ENCODE measurements at regions not wholly inside any gene's neighbourhood (a gene's known extent, or its start where the extent isn't known, plus 50 kb on each side); places are given as distances from the start of the nearest gene placed in this dataset.
A peak's percentile ranks its signal among the peaks of the same experiment; 100 is the strongest.

DNA sequence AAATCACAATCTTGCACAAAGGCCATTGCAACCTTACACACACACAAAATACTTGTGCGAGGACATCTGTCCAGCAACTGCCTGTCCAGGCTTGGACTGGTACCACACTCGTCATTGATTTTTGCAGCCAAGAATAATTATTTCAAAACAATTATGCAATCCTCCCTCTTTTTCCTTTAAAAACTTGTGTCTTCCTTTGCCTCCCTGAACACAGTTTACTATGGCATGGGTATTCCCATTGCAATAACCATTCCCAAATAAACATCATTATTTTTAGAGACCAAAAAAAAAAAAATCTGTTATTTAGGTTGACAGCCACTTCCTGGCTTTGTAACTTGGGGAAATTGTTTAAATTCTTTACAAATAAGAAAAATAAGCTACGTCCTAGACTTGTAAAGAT, 54.0 kb downstream of the C11orf91 start:
- DNase-seq: no peak

DNA sequence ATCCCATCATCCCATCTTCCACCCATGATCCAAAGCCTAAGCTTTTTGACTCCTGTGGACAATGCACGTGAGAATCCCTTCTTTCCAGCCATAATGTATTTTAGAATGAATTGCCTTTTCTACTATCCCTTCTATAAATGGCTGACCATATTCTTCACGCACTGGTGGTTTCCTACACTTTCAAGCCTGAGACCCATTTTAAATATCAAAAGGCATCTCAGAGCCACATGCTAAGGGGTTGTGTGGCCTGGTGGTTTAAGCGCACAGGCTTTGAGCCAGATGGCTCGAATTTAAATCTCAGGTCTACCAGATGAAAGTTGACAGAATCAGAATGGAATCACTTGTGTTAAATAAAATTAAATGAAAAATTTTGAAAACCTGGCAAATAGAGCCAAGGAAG, 54.5 kb downstream of the C11orf91 start:
- no peak for DNase-seq

DNA sequence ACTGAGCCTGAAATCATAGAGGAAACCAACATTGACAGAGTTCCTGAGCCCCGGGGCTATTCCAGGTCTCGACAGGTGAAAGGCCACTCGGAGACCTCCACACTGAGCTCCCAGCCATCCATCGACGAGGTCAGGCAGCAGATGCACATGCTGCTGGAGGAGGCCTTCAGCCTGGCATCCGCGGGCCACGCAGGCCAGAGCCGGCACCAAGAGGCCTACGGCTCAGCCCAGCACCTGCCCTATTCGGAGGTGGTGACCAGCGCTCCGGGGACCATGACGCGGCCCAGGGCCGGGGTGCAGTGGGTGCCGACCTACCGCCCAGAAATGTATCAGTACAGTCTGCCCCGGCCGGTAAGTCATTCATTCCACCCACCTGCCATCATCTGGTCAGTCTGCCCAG, 54.9 kb downstream of the C11orf91 start:
- no peak for DNase-seq

DNA sequence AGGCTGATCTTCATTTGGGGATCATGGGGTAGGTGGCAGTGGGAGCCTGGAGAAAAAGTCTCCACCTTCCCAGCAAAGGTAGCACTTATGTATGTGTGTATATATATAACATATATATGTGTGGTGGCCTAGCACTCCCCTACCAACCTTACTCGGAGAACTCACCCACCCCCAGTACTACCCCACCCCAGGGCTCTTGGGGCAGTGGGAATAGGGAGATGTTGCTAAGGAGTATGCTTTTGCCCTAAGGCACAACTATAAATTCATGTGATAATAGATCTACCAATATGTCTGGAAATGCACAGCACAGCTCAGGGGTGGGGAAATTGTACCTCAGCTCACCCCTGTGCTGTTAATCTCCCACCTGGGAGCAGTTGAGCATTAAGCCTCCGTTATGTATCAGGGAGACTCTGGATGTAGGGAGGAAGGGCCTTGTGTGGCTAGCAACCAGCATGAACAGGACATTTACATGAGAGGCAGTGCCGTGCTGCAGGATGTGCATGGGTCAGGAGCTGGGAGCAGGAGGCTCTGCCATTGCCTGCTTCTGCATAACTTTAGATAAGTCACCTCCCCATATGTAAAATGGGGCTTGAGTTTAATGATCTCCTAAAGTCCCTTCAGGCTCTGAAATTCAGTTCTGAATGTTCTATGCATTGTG, 57.3 kb downstream of the C11orf91 start:
- DNase-seq: no peak

DNA sequence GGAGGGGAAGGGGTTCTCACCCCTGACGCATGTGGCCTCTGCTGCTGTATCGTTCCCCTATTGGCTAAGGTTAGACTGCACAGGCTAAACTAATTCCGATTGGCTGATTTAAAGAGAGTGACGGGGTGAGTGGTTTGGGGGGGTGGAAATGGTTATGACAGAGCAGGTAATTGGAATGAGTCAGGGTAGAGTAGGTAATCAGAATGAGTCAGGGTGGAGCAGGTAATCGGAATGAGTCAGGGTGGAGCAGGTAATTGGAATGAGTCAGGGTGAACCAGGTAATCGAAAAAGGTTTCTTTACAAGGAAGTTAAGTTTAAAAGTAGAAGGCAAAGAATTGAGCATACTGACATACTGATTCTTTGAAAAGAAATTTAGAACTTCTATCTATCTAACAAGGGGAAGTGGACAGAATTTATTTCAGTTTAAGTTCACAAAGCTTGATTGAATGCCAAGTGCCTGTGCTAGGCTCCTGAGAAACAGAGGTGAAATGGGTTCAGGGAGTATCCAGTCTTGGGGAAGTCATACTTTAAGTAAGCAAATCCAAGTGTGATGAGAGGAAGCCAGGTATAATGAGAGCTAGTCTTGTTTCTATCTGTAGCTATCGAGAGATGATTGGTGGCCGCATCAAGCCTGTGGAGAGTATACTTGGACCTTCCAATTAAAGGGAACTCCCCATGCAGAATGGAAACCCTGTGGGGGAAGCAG, 58.0 kb downstream of the C11orf91 start:
- DNase-seq: no peak

DNA sequence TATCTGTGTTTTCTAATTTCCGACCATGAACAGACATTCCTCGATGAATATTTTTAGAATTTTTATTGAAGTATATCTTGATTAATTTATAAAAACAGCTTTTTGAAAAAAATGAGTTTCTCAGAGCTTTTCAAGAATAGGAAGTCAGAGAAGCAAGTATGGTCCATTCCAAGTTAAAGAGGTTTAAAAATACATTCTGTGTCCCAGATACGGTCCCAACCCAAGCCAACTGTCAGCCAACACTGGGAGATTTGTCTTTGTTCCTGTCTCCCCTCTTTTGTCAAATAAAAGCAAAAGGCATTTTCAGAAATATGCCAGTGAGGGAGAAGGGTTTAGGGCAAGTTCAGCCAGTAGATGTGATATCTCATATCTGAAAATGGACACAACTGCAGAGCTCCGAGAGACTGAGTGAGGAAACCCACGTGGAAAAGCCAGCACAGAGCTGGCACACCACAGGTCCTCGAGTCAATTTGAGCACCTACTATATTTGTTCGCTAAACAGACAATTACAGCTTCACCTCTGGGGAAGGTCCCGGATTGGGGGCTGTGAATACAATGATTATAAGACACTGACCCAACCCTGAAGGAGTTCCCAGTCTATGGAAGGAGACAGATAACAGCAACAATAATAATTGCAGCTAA, 59.8 kb downstream of the C11orf91 start:
- DNase-seq: no peak

DNA sequence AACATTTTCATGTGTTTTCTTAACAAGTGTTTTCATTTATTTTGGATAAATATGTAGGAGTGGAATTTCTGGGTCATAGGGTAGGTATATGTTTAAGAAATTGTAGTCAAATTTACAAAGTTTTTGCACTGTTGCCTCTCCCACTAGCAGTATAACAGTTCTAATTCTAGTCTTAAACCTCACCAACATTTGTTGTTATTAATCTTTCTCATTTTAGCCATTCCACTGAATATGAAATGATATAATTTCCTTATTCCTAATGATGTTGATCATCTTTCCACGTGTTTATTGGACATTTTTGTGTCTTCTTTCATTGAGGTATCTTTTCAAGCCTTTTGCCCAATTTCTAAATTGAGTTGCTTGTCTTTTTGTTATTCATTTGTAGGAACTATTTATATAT, 62.0 kb downstream of the C11orf91 start:
- no peak for DNase-seq

DNA sequence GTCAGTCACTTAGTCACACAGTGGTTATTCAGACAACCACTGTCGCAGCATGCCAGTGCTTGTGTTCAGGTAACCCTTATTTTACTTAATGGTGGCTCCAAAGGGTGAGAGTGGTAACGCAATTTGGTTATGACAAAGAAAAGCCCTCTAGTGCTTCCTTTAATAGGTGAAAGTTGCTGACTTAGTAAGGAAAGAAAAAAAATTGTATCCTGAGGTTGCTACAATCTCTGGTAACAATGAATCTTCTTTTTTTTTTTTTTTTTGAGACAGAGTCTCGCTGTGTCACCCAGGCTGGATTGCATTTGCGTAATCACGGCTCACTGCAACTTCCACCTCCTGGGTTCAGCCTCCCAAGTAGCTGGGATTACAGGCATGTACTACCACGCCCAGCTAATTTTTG, 64.5 kb downstream of the C11orf91 start:
- DNase-seq: no peak

DNA sequence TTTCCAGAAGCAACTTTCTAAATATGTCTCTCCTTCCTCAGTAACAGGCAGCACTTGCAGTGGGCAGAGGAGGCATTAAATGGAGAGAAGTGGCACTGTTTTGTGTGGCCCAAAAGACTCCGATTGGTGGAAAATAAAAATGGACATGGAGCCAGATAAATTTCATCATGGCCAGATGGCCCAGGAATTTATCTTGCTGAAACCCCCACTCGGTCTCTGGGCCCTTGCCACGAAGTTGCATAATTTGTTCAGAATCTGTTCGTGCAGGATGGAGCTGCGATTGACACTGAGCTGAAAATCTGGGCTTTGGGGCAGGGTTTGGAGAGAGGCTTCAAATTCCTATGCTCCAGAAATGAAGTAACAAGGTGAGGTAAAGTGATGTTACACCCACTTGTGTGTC, 65.5 kb downstream of the C11orf91 start:
- DNase-seq: no peak

DNA sequence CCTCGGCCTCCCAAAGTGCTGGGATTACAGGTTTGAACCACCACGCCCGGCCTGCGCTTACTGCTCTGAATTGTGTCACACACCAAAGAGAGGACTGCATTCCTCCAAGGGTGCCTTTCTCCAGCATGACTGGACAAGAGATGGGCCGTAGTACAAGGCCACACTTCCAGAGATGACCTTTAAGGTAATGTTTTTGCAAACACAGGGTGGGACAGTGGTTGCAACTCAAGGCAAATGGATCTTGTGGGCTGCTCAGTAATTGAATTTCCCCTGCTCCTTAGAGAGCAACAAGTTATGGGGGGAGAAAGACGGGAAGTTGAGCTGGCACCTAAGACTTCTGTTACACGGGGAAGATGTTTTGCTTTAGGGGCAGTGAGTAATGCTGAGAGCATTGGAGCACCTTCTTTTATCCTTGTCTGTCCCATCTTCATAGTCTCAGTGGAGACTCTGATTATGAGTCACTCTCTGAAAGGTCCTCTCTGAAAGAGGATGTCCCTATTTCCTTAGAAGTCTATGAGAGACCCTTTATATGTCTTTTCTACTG, 66.3 kb downstream of the C11orf91 start:
- DNase-seq: no peak

DNA sequence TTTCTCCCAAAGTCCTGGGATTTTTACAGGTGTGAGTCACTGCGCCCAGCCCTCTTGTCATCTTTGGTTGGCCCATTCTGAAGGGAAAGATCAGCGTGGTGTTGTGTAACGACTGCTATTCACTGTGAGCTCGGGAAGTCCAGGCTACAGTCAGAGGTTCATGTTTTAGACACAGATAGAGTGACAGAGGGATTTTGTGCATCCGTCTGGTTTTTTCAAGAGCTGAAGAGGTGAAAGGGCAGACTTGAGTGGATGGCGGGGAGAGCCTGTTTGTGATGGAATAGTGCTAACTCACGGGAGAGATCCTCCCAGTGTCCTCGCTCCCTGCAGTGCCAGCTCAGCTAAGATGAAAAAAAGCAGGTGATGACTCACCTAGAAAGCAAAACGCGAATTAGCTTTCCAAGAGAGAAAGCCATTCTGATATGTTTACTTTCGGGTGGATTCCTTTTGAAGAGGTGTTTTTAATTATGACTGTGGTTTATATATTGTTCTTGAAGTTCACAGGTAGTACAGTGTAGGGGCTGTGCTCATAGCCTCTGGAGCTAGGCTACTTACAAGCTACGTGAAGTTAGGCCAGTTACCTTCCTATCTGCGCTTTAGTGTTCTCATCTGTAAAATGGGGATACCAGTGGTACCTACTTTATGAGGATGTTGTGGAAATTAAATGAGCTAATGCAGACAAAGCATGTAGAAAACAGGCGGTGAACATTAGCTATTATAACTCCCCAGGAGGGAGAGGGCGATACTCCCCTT, 67.2 kb downstream of the C11orf91 start:
- no peak for DNase-seq

DNA sequence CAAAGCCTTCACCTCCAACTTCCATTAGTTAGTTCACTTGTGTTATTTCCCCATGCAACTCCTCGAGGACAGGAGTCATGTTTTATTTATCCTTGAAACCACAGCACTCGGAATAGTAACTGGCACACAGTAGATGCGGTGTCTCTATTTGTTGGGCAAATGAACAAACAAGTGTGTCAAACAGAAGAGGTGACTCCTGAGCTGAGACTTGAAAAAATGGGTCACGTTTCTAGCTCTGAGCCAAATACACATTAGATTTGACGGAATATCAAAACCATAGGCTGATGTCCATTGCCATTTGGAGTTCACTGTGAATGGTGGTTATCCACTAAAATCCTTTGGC, 68.9 kb downstream of the C11orf91 start:
- DNase-seq: no peak

DNA sequence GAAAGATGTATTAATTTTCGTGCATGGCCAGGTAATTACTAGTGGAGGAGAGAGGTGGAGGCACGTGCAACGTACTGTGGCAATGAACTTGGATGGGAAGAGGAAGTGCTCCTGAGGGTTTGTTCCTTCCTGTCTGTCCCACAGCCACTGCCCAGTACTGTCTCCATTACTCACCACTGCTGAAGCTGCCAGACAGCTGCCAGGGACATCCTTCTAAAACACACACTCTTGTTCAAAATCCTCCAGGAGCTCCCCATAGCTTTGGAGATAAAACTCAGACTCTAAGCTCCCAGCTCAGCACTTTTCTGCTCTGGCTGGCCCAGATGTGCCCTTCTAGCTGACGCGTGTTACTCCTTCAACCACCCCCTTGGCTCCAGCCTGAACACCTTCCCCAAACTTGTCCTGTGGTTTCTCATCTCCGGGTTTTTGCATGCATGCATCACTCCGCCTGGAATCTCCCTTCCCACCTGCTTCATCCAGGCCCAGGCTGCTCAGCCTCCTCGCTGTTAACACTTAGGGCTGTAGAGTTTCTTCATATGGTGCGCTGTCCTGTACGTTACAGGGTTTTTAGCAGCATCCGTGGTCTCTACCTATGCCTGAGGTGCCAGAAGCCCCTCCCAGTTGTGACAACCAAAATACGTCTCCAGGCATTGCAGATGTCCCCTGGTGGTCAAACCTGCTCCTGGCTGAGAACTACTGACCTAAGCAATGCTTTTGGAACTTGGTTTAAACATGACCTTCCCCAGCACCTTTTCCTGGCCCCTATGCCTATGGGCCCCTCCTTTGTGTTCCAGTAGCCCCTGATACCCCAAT, 69.5 kb downstream of the C11orf91 start:
- no peak for DNase-seq

DNA sequence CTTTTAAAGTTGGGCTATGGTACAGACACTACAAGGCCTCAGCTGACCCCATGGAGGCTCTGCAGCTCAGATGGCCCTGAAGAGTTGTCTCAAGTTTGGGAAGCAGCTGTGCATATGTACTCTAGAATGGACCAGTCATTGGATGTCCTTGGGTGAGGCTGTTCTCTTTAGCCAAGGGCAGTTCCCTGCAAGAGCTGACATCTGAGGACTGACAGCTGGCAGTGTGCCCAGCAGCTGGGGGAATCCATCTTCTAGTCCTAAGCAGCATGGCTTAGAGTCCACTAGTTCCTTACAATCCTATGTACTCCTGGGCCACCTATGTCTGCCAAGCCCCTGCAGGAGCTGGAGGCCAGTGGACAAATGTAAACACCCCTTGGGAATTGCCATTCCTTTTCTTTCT, 76.5 kb downstream of the C11orf91 start:
- DNase-seq: peak; percentile 32

DNA sequence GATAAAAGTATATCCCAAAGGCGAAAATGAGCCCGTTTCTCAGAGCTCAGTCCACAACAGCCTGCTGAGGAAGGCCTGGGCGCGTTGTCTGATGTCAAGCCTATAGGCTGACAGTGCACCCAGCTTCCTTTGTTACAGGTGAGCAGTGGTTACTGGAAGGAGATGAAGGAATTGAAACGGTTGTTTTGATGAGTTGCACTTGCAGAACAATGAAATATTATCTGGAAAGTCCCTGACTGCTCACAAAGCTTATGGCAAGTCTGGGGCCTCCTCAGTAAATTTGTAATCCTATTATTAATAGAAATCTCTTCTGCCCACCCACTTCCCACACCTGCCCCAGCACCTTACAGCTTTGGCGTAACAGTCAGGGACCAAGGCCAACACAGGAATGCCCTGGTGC, 77.8 kb downstream of the C11orf91 start:
- DNase-seq: no peak

DNA sequence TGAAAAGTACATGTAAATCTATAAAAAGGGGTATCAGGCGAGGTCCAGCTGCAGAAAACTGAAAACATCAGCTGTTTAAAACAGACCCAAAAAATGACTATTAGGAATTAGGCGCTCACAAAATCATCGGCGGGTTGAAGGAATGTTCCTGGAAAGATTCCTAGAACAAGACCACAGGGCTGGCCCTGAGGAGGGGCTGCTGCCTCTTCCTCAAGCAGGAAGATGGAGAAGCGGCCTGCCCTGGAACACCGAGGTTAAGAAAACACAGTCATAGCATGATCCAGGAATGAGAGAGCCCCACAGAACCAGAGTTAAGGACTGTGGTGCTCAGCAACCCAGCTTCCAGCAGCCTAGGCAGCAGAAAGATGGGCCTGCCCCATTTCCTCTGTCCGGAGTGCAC, 78.4 kb downstream of the C11orf91 start:
- no peak for DNase-seq

DNA sequence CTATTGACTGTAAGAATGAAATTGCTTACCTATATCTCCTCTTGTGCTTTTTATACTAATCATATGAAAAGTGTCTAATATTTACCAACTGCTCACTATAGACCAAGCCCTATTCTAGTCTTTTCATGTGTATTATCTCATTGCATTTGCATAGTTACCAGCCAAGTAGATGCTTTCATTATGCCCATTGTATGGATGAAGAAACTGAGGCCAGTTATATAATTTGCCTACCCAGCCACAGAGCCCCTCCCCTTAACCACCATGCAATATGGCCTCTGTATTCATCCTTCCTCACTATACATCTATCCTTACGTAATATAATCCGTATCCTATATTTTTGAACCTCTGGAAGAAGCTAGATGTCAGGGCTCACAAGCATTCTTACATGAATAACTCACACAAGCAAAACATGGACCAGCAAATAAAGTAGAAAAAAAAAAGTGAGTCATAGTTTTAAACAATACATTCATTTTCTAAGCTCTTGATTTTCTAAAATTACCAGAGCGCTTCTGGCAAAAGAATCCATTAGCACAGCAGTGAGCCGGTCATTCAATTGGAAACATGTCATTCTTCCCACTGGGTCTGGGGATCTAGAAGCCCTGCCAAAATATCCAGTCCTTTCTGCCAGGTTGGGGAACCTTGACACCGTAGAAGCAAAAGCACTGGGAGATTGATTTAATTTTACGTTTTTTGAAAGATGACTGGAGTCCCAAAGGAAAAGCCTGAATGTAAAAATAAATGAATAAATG, 80.0 kb downstream of the C11orf91 start:
- no peak for DNase-seq

DNA sequence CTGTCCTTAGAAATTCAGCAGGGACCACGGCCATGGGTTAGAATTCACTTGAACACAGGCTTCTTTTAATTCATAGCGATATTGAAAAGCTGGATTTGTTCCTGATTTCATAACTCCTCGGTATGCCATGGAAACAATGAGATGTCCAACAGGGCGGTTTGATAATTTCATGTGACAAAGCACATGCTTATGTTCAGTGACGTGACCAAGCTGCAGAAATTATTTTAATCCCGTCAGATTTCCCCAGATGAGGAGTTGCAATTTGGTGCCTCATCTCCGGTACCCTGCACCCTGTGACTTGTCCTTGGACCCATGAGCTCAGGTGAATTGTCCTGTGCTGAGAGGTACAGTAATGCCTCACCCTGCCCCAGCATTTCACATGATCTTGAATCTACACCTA, 81.7 kb downstream of the C11orf91 start:
- no peak for DNase-seq

DNA sequence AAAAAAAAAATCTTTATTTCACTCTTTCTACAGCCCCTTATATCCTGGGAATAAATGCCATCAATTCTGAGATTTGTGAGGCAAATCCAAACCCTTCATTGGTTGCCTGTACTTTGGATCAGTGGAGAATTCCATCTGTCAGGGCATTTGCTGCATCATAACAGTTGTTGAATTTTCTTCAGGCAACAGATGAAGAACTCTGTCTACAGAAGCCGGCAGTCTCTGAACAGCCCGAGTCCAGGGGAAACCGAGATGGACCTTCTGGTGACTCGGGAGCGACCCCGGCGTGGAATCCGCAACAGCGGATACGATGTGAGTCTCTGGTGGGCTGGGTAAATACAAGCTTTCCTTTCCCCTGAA, 82.3 kb downstream of the C11orf91 start:
- DNase-seq: no peak

DNA sequence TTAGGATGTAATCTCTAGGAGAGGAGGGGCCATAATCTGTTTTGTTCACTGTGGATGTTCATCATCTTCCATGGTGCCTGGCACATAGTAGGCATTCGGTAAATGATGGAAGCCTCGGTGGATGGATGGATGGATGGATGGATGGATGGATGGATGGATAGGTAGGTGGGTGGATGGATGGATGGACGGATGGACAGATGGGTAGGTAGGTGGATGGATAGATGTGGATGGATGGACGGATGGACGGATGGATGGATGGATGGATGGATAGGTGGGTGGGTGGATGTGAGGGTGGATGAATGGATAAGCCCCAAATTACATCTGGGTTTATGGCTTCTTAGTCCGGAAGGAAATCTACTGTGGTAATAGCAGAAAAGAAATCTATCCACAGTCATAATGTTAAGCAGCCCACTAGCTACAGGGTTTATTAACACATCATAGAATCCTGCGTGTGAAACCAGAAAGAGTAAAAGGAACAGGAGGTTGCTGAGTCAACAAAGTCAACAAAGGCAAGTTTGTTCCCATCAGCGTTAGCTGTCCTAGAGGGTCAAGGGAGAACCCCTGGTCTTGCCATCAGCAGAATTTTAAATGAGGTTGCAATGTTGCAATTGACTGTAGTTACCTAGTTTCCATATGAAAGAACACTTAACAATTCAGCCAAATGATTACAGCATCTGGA, 82.8 kb downstream of the C11orf91 start:
- no peak for DNase-seq

DNA sequence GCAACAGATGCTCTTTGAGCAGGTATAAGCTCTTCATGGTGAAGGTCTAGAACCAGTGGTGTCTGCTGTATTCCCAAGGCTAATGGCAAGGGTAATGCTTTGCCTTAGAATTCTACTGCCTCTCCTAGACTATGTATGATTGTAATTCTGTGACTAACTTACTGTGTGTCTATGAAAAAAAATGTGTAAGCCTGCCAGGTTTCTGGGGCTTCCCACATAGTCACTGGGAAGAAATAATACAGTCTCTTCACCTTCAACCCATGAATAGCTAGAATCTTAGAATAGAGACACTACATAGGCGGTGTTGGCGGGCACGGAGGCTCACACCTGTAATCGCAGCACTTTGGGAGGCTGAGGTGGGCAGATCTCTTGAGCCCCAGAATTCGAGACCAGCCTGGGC, 84.1 kb downstream of the C11orf91 start:
- no peak for DNase-seq

Data from NCI-H1105 (cell line).